Thyroid gland (tissue), 4 donors: ENCODE measurements at regions not wholly inside any gene's neighbourhood (a gene's known extent, or its start where the extent isn't known, plus 50 kb on each side); places are given as distances from the start of the nearest gene placed in this dataset.

Source experiments
- POLR2A ChIP-seq, 2 donors: fragments of 450-650 bp; IDR thresholded peaks; one replicate each; pipeline ENCODE4 v1.6.1; 2017; ENCODE audit warnings: antibody characterized with exemption in 2 of 2, mild to moderate bottlenecking in 2 of 2, moderate library complexity in 1 of 2
- TF ChIP-seq, protein P1 (sequence below), 6 experiments: fragments of 200-600 bp in 3 of 6; fragments of 450-650 bp in 3 of 6; sonication (generic) in 3 of 6; IDR thresholded peaks; one replicate each; pipeline ENCODE4 v1.5.1; 2016 to 2019; ENCODE audit warnings: antibody characterized with exemption in 6 of 6, mild to moderate bottlenecking in 2 of 6, inconsistent platforms in 1 of 6, moderate library complexity in 1 of 6

DNA sequence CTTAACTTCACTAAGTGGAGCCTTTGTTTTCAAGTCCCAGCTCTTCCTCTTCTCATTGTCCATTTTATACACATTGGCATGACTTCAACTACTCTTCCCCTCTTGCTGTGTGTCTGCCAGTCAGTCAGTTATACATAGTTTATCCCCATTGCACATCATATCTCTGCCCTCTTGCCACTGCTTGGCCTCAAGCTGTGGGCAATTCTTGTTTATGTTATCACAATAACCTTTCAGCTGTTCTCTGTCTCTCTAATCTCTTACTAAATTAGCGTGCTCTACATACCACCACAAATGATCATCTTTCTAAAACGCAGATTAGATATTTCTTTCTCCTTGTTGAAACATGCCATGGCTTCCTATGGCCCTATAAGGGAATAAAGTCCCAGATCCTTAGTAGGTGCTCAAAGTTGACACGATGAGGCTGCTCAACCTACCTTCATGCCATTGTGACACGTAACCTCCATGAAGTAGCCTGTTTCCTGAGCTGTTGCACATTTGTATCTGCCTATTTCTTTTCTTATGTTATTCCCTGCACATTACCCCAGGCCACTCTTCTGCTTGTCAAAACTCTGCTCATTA lies 239.3 kb downstream of the GAS1 start:
- TF ChIP-seq POLR2A (IDR thresholded peaks at IDR 0.05): no peak
- TF ChIP-seq, protein P1, sequence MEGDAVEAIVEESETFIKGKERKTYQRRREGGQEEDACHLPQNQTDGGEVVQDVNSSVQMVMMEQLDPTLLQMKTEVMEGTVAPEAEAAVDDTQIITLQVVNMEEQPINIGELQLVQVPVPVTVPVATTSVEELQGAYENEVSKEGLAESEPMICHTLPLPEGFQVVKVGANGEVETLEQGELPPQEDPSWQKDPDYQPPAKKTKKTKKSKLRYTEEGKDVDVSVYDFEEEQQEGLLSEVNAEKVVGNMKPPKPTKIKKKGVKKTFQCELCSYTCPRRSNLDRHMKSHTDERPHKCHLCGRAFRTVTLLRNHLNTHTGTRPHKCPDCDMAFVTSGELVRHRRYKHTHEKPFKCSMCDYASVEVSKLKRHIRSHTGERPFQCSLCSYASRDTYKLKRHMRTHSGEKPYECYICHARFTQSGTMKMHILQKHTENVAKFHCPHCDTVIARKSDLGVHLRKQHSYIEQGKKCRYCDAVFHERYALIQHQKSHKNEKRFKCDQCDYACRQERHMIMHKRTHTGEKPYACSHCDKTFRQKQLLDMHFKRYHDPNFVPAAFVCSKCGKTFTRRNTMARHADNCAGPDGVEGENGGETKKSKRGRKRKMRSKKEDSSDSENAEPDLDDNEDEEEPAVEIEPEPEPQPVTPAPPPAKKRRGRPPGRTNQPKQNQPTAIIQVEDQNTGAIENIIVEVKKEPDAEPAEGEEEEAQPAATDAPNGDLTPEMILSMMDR (IDR thresholded peaks at IDR 0.05): no peak
